ENCODE measurements at regions not wholly inside any gene's neighbourhood (a gene's known extent, or its start where the extent isn't known, plus 50 kb on each side); places are given as distances from the start of the nearest gene placed in this dataset.

DNA sequence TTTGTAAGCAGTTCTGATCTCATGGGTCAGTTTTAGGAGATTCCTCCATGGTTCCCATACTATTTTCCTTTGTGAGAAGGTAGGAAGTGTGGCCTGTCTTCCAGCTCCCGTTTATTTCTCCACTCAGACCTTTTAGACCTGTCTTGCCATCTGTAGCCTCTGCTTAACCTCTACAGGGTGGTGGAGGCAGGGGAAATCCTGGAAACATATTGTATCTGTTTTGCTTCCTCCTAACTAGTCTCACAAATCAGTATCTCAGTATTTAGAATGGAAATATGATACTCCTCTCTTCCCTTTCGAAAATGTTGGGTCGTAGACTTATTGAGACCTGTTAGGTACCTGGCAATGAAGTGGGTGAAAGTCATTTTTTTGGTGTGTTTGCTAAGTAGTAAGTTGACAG lies 399.4 kb upstream of the RGS6 start:
- TF ChIP-seq POLR2AphosphoS5 (IDR thresholded peaks at IDR 0.05; ENCODE audit: low read depth) (no peak), NANOG (IDR thresholded peaks at IDR 0.05; ENCODE audit: borderline replicate concordance) (no peak), ZNF114 (CRISPR knock-in tag; IDR thresholded peaks at IDR 0.05) (no peak), JUNB (IDR thresholded peaks at IDR 0.05; ENCODE audit: unreplicated experiment) (no peak), STAT1 (IDR thresholded peaks at IDR 0.05; ENCODE audit: unreplicated experiment) (no peak), ZNF331 (CRISPR knock-in tag; IDR thresholded peaks at IDR 0.05; ENCODE audit: low read depth) (no peak), EZH2 (IDR thresholded peaks at IDR 0.05; ENCODE audit: low read depth, unreplicated experiment) (no peak), EZH2phosphoT487 (IDR thresholded peaks at IDR 0.05; ENCODE audit: unreplicated experiment) (no peak), CREB1 (CRISPR knock-in tag; IDR thresholded peaks at IDR 0.05; ENCODE audit: low read depth) (no peak)
- TF ChIP-seq, protein P1, sequence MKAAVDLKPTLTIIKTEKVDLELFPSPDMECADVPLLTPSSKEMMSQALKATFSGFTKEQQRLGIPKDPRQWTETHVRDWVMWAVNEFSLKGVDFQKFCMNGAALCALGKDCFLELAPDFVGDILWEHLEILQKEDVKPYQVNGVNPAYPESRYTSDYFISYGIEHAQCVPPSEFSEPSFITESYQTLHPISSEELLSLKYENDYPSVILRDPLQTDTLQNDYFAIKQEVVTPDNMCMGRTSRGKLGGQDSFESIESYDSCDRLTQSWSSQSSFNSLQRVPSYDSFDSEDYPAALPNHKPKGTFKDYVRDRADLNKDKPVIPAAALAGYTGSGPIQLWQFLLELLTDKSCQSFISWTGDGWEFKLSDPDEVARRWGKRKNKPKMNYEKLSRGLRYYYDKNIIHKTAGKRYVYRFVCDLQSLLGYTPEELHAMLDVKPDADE (IDR thresholded peaks at IDR 0.05): no peak
- TF ChIP-seq, protein P2, sequence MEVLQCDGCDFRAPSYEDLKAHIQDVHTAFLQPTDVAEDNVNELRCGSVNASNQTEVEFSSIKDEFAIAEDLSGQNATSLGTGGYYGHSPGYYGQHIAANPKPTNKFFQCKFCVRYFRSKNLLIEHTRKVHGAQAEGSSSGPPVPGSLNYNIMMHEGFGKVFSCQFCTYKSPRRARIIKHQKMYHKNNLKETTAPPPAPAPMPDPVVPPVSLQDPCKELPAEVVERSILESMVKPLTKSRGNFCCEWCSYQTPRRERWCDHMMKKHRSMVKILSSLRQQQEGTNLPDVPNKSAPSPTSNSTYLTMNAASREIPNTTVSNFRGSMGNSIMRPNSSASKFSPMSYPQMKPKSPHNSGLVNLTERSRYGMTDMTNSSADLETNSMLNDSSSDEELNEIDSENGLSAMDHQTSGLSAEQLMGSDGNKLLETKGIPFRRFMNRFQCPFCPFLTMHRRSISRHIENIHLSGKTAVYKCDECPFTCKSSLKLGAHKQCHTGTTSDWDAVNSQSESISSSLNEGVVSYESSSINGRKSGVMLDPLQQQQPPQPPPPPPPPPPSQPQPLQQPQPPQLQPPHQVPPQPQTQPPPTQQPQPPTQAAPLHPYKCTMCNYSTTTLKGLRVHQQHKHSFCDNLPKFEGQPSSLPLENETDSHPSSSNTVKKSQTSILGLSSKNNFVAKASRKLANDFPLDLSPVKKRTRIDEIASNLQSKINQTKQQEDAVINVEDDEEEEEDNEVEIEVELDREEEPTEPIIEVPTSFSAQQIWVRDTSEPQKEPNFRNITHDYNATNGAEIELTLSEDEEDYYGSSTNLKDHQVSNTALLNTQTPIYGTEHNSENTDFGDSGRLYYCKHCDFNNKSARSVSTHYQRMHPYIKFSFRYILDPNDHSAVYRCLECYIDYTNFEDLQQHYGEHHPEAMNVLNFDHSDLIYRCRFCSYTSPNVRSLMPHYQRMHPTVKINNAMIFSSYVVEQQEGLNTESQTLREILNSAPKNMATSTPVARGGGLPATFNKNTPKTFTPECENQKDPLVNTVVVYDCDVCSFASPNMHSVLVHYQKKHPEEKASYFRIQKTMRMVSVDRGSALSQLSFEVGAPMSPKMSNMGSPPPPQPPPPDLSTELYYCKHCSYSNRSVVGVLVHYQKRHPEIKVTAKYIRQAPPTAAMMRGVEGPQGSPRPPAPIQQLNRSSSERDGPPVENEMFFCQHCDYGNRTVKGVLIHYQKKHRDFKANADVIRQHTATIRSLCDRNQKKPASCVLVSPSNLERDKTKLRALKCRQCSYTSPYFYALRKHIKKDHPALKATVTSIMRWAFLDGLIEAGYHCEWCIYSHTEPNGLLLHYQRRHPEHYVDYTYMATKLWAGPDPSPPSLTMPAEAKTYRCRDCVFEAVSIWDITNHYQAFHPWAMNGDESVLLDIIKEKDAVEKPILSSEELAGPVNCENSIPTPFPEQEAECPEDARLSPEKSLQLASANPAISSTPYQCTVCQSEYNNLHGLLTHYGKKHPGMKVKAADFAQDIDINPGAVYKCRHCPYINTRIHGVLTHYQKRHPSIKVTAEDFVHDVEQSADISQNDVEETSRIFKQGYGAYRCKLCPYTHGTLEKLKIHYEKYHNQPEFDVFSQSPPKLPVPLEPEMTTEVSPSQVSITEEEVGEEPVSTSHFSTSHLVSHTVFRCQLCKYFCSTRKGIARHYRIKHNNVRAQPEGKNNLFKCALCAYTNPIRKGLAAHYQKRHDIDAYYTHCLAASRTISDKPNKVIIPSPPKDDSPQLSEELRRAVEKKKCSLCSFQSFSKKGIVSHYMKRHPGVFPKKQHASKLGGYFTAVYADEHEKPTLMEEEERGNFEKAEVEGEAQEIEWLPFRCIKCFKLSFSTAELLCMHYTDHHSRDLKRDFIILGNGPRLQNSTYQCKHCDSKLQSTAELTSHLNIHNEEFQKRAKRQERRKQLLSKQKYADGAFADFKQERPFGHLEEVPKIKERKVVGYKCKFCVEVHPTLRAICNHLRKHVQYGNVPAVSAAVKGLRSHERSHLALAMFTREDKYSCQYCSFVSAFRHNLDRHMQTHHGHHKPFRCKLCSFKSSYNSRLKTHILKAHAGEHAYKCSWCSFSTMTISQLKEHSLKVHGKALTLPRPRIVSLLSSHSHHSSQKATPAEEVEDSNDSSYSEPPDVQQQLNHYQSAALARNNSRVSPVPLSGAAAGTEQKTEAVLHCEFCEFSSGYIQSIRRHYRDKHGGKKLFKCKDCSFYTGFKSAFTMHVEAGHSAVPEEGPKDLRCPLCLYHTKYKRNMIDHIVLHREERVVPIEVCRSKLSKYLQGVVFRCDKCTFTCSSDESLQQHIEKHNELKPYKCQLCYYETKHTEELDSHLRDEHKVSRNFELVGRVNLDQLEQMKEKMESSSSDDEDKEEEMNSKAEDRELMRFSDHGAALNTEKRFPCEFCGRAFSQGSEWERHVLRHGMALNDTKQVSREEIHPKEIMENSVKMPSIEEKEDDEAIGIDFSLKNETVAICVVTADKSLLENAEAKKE (CRISPR knock-in tag; IDR thresholded peaks at IDR 0.05): no peak
- TF ChIP-seq, protein P3, sequence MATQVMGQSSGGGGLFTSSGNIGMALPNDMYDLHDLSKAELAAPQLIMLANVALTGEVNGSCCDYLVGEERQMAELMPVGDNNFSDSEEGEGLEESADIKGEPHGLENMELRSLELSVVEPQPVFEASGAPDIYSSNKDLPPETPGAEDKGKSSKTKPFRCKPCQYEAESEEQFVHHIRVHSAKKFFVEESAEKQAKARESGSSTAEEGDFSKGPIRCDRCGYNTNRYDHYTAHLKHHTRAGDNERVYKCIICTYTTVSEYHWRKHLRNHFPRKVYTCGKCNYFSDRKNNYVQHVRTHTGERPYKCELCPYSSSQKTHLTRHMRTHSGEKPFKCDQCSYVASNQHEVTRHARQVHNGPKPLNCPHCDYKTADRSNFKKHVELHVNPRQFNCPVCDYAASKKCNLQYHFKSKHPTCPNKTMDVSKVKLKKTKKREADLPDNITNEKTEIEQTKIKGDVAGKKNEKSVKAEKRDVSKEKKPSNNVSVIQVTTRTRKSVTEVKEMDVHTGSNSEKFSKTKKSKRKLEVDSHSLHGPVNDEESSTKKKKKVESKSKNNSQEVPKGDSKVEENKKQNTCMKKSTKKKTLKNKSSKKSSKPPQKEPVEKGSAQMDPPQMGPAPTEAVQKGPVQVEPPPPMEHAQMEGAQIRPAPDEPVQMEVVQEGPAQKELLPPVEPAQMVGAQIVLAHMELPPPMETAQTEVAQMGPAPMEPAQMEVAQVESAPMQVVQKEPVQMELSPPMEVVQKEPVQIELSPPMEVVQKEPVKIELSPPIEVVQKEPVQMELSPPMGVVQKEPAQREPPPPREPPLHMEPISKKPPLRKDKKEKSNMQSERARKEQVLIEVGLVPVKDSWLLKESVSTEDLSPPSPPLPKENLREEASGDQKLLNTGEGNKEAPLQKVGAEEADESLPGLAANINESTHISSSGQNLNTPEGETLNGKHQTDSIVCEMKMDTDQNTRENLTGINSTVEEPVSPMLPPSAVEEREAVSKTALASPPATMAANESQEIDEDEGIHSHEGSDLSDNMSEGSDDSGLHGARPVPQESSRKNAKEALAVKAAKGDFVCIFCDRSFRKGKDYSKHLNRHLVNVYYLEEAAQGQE (IDR thresholded peaks at IDR 0.05; ENCODE audit: unreplicated experiment): no peak
- TF ChIP-seq, protein P4, sequence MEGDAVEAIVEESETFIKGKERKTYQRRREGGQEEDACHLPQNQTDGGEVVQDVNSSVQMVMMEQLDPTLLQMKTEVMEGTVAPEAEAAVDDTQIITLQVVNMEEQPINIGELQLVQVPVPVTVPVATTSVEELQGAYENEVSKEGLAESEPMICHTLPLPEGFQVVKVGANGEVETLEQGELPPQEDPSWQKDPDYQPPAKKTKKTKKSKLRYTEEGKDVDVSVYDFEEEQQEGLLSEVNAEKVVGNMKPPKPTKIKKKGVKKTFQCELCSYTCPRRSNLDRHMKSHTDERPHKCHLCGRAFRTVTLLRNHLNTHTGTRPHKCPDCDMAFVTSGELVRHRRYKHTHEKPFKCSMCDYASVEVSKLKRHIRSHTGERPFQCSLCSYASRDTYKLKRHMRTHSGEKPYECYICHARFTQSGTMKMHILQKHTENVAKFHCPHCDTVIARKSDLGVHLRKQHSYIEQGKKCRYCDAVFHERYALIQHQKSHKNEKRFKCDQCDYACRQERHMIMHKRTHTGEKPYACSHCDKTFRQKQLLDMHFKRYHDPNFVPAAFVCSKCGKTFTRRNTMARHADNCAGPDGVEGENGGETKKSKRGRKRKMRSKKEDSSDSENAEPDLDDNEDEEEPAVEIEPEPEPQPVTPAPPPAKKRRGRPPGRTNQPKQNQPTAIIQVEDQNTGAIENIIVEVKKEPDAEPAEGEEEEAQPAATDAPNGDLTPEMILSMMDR (conservative IDR thresholded peaks at IDR 0.05; ENCODE audit: low read depth in 2 of 2): no peak
- DNase-seq (ENCODE audit: low spot score) (no peak), ATAC-seq (no peak)
- no peak overlapping the region for H3K4me2 ChIP-seq
- no peak overlapping the region for H3K4me3 ChIP-seq
- Mint-ChIP-seq H3K27me3 (ENCODE audit: insufficient read depth, low read depth, poor library complexity) (no peaks in the 10 kb centered on the region), H3K36me3 (ENCODE audit: low read depth) (peaks cover 11% of the 10 kb centered on the region), H3K27ac (no peak overlapping the region), H3K9me3 (no peaks in the 10 kb centered on the region), H3K4me1 (peaks cover 37% of the 10 kb centered on the region), H3K4me3 (no peak overlapping the region)
- H3K9me2 ChIP-seq (ENCODE audit: insufficient read depth): no peaks in the 10 kb centered on the region
- no peak overlapping the region for H2AFZ ChIP-seq
- no peaks in the 10 kb centered on the region for H3K36me3 ChIP-seq (ENCODE audit: insufficient read depth)
- H3F3A ChIP-seq (replicated peaks; ENCODE audit: low read depth): no peaks in the 10 kb centered on the region
- peaks cover 30% of the 10 kb centered on the region for H3K4me1 ChIP-seq (ENCODE audit: insufficient read depth)
- H3K79me2 ChIP-seq (replicated peaks; ENCODE audit: insufficient read depth): peaks cover 8% of the 10 kb centered on the region; the same call in 1 of the 2 replicates
- no peaks in the 10 kb centered on the region for H3K27me3 ChIP-seq (ENCODE audit: insufficient read depth)
- no peaks in the 10 kb centered on the region for H4K20me1 ChIP-seq (replicated peaks; ENCODE audit: insufficient read depth)
- no peak overlapping the region for H3K27ac ChIP-seq (ENCODE audit: low read depth)

Data from GM23338 (cell line).